ENCODE measurements at regions not wholly inside any gene's neighbourhood (a gene's known extent, or its start where the extent isn't known, plus 50 kb on each side); places are given as distances from the start of the nearest gene placed in this dataset.

- no peak for TF ChIP-seq CTCF (IDR thresholded peaks at IDR 0.05; ENCODE audit: poor library complexity, severe bottlenecking)
- TF ChIP-seq, protein P1, sequence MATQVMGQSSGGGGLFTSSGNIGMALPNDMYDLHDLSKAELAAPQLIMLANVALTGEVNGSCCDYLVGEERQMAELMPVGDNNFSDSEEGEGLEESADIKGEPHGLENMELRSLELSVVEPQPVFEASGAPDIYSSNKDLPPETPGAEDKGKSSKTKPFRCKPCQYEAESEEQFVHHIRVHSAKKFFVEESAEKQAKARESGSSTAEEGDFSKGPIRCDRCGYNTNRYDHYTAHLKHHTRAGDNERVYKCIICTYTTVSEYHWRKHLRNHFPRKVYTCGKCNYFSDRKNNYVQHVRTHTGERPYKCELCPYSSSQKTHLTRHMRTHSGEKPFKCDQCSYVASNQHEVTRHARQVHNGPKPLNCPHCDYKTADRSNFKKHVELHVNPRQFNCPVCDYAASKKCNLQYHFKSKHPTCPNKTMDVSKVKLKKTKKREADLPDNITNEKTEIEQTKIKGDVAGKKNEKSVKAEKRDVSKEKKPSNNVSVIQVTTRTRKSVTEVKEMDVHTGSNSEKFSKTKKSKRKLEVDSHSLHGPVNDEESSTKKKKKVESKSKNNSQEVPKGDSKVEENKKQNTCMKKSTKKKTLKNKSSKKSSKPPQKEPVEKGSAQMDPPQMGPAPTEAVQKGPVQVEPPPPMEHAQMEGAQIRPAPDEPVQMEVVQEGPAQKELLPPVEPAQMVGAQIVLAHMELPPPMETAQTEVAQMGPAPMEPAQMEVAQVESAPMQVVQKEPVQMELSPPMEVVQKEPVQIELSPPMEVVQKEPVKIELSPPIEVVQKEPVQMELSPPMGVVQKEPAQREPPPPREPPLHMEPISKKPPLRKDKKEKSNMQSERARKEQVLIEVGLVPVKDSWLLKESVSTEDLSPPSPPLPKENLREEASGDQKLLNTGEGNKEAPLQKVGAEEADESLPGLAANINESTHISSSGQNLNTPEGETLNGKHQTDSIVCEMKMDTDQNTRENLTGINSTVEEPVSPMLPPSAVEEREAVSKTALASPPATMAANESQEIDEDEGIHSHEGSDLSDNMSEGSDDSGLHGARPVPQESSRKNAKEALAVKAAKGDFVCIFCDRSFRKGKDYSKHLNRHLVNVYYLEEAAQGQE (IDR thresholded peaks at IDR 0.05; ENCODE audit: borderline replicate concordance), result no peak
- TF ChIP-seq TAF1 (IDR thresholded peaks at IDR 0.05; ENCODE audit: low read depth), result no peak
- no peak for TF ChIP-seq SMC3 (conservative IDR thresholded peaks at IDR 0.05; ENCODE audit: poor library complexity)
- no peak for TF ChIP-seq POLR2AphosphoS5 (IDR thresholded peaks at IDR 0.05)
- no peak for TF ChIP-seq EP300 (conservative IDR thresholded peaks at IDR 0.05; ENCODE audit: poor library complexity, severe bottlenecking)
- TF ChIP-seq EZH2 (IDR thresholded peaks at IDR 0.05; ENCODE audit: borderline replicate concordance, insufficient read depth, low read length, poor library complexity, severe bottlenecking), result no peak
- TF ChIP-seq RAD21 (conservative IDR thresholded peaks at IDR 0.05), result no peak
- no peak for TF ChIP-seq MXI1 (conservative IDR thresholded peaks at IDR 0.05; ENCODE audit: poor library complexity, severe bottlenecking)
Observed at GRCh38 chr1:117782056-117782455, 147.4 kb downstream of the GDAP2 start.
